Natural killer cell (primary cell): ENCODE measurements at regions not wholly inside any gene's neighbourhood (a gene's known extent, or its start where the extent isn't known, plus 50 kb on each side); places are given as distances from the start of the nearest gene placed in this dataset.

Experiments used
- ATAC-seq, 3 donors: fragments of 150-1000 bp in 2 of 3; fragments of 200-7000 bp in 1 of 3; cut with Tn5 transposase; 1 replicate in 1 of 3; 2 replicates in 2 of 3; pipeline ENCODE4 v1.10.0; 2021; ENCODE audit warnings: mild to moderate bottlenecking in 2 of 3, moderate library complexity in 2 of 3
- DNase-seq, 2 donors: peaks; one replicate each; pipeline versions ENCODE4 v3.0.0 to v3.0.0-alpha.2; 2013 to 2021; ENCODE audit warnings: mixed read lengths in 1 of 2
- H3K27ac ChIP-seq: one replicate; pipeline ENCODE4 v1.5.1; 2013; ENCODE audit warnings: mild to moderate bottlenecking, low read length
- H3K27me3 ChIP-seq: one replicate; pipeline ENCODE4 v1.6.1; 2013; ENCODE audit warnings: low read length; ENCODE audit not compliant: control insufficient read depth, insufficient read depth
- H3K36me3 ChIP-seq: one replicate; pipeline ENCODE4 v1.6.1; 2013; ENCODE audit warnings: low read length; ENCODE audit not compliant: control insufficient read depth, insufficient read depth
- H3K4me1 ChIP-seq: one replicate; pipeline ENCODE4 v1.6.1; 2013; ENCODE audit warnings: low read length; ENCODE audit not compliant: control insufficient read depth, insufficient read depth
- H3K4me3 ChIP-seq: one replicate; pipeline ENCODE4 v1.5.1; 2013; ENCODE audit warnings: low read length
- H3K9me3 ChIP-seq: one replicate; pipeline ENCODE4 v1.6.1; 2013; ENCODE audit warnings: low read length; ENCODE audit not compliant: control insufficient read depth, insufficient read depth
- H3K27ac Mint-ChIP-seq, 2 donors: one replicate each; pipeline ENCODE4 v1.8.0; 2022; ENCODE audit warnings: mild to moderate bottlenecking in 2 of 2, mixed read lengths in 2 of 2, moderate library complexity in 1 of 2
- H3K27me3 Mint-ChIP-seq, 2 donors: one replicate each; pipeline ENCODE4 v1.8.0; 2022; ENCODE audit warnings: low read depth in 2 of 2, mixed read lengths in 2 of 2
- H3K36me3 Mint-ChIP-seq: one replicate; pipeline ENCODE4 v1.8.0; 2022; ENCODE audit warnings: mixed read lengths
- H3K4me1 Mint-ChIP-seq, 2 donors: one replicate each; pipeline ENCODE4 v1.8.0; 2022; ENCODE audit warnings: mixed read lengths in 2 of 2
- H3K4me3 Mint-ChIP-seq: one replicate; pipeline ENCODE4 v1.8.0; 2022; ENCODE audit warnings: mild to moderate bottlenecking, moderate library complexity, mixed read lengths
- H3K9me3 Mint-ChIP-seq, 2 donors: one replicate each; pipeline ENCODE4 v1.8.0; 2022; ENCODE audit warnings: mixed read lengths in 2 of 2
- CTCF ChIP-seq: fragments of 200-600 bp; IDR thresholded peaks from one replicate; pipeline ENCODE4 v1.8.0; 2022; ENCODE audit warnings: antibody characterized with exemption
- WGBS: methylation state at CpG from one replicate; pipeline ENCODE4 v1.1.7; 2013; ENCODE audit warnings: missing lambda C conversion rate; ENCODE audit not compliant: insufficient coverage; 5-methylcytosine and 5-hydroxymethylcytosine counted together
- intact Hi-C: fragments of 100-400 bp; cut with micrococcal nuclease; formaldehyde crosslinking; loops from one replicate; pipeline ENCODE4 v1.14.2; 2022

- 91% methylated on average over 7 of the region's 7 CpGs for WGBS
- no peak overlapping the region for H3K27ac ChIP-seq
- intact Hi-C loops, result no loop called here
Measured at GRCh38 chr19:29320618-29321017, 107.7 kb upstream of the UQCRFS1 start.

GRCh38 chr19:29321116-29321515 lies 108.2 kb upstream of the UQCRFS1 start:
- Histone ChIP-seq H3K27ac (no peak overlapping the region), H3K36me3 (no peaks in the 10 kb centered on the region), H3K4me3 (no peak overlapping the region), H3K27me3 (no peaks in the 10 kb centered on the region), H3K9me3 (no peaks in the 10 kb centered on the region), H3K4me1 (no peaks in the 10 kb centered on the region)
- Mint-ChIP-seq H3K4me3 (no peak overlapping the region), H3K36me3 (no peaks in the 10 kb centered on the region), H3K9me3 (no peaks in the 10 kb centered on the region), H3K27ac (no peak overlapping the region), H3K4me1 (no peaks in the 10 kb centered on the region), H3K27me3 (peaks cover 10 to 20% of the 10 kb centered on the region in 2 donors)
- ATAC-seq (no peak), DNase-seq (no peak)
- no CpG with 5 or more reads among the region's 1 CpG for WGBS
- intact Hi-C loops, result no loop called here
- no peak for TF ChIP-seq CTCF

More at GRCh38 chr19:29320618-29321017, 107.7 kb upstream of the UQCRFS1 start:
- ATAC-seq, result no peak
- H3K36me3 Mint-ChIP-seq, result no peaks in the 10 kb centered on the region
- peaks cover 10 to 19% of the 10 kb centered on the region in 2 donors for H3K27me3 Mint-ChIP-seq
- H3K9me3 Mint-ChIP-seq, result no peaks in the 10 kb centered on the region
- no peak for TF ChIP-seq CTCF
- H3K4me3 Mint-ChIP-seq, result no peak overlapping the region
- H3K4me1 Mint-ChIP-seq, result no peaks in the 10 kb centered on the region
- no peaks in the 10 kb centered on the region for H3K36me3 ChIP-seq
- H3K27me3 ChIP-seq, result no peaks in the 10 kb centered on the region
- DNase-seq, result no peak
- H3K27ac Mint-ChIP-seq, result no peak overlapping the region
- no peaks in the 10 kb centered on the region for H3K9me3 ChIP-seq
- H3K4me1 ChIP-seq, result no peaks in the 10 kb centered on the region
- H3K4me3 ChIP-seq, result no peak overlapping the region

GRCh38 chr19:29323021-29323430 lies 110.1 kb upstream of the UQCRFS1 start:
- no peak overlapping the region for H3K4me3 Mint-ChIP-seq

More at GRCh38 chr19:29323021-29323430, 110.1 kb upstream of the UQCRFS1 start:
- Mint-ChIP-seq H3K27me3 (peaks cover 19 to 38% of the 10 kb centered on the region in 2 donors), H3K27ac (no peak overlapping the region), H3K4me1 (no peaks in the 10 kb centered on the region), H3K36me3 (no peaks in the 10 kb centered on the region), H3K9me3 (no peaks in the 10 kb centered on the region)
- Histone ChIP-seq H3K9me3 (no peaks in the 10 kb centered on the region), H3K27me3 (no peaks in the 10 kb centered on the region), H3K4me1 (no peaks in the 10 kb centered on the region), H3K27ac (no peak overlapping the region), H3K4me3 (no peak overlapping the region), H3K36me3 (no peaks in the 10 kb centered on the region)
- ATAC-seq (no peak), DNase-seq (no peak)
- intact Hi-C loops, result no loop called here
- TF ChIP-seq CTCF, result no peak
- 86% methylated on average over 9 of the region's 9 CpGs for WGBS
